H1 (cell line): ENCODE measurements at regions not wholly inside any gene's neighbourhood (a gene's known extent, or its start where the extent isn't known, plus 50 kb on each side); places are given as distances from the start of the nearest gene placed in this dataset.

Experiments used
- ASH2L ChIP-seq: fragments of 200-600, 300-600 bp; sonication (generic); IDR thresholded peaks from one replicate; pipeline ENCODE4 v1.7.1; 2017; ENCODE audit warnings: low read length
- CHD1 ChIP-seq: IDR thresholded peaks from 2 replicates; pipeline ENCODE4 v1.6.1; 2012; ENCODE audit warnings: low read depth, low read length, improper control_type of control experiment
- EGR1 ChIP-seq: IDR thresholded peaks from 2 replicates; pipeline ENCODE4 v1.6.1; 2011; ENCODE audit warnings: low read depth, low read length, borderline replicate concordance
- FOSL1 ChIP-seq: IDR thresholded peaks from 2 replicates; pipeline ENCODE4 v1.6.1; 2011; ENCODE audit warnings: mild to moderate bottlenecking, low read depth, low read length, moderate library complexity; ENCODE audit not compliant: insufficient read depth
- GABPA ChIP-seq: IDR thresholded peaks from 2 replicates; pipeline ENCODE4 v1.6.1; 2011; ENCODE audit warnings: mild to moderate bottlenecking, low read length, moderate library complexity, borderline replicate concordance; ENCODE audit not compliant: insufficient read depth
- GTF2F1 ChIP-seq: IDR thresholded peaks from 2 replicates; pipeline ENCODE4 v1.6.1; 2012; ENCODE audit warnings: low read depth, low read length, improper control_type of control experiment, borderline replicate concordance
- POU5F1 ChIP-seq: IDR thresholded peaks from 2 replicates; pipeline ENCODE4 v1.6.1; 2011; ENCODE audit warnings: low read depth, mild to moderate bottlenecking, low read length, moderate library complexity
- RFX5 ChIP-seq: IDR thresholded peaks from 2 replicates; pipeline ENCODE4 v1.6.1; 2011; ENCODE audit warnings: low read depth, low read length, improper control_type of control experiment, borderline replicate concordance
- SIX5 ChIP-seq: IDR thresholded peaks from 2 replicates; pipeline ENCODE4 v1.6.1; 2011; ENCODE audit warnings: mild to moderate bottlenecking, low read depth, low read length
- SP4 ChIP-seq: IDR thresholded peaks from 2 replicates; pipeline ENCODE4 v1.6.1; 2012; ENCODE audit warnings: low read length, inconsistent platforms
- TEAD4 ChIP-seq: IDR thresholded peaks from 2 replicates; pipeline ENCODE4 v1.6.1; 2012; ENCODE audit warnings: low read depth, low read length, inconsistent platforms, mixed read lengths
- TF ChIP-seq, protein P1 (sequence below): fragments of 300-600 bp; sonication (generic); IDR thresholded peaks from 2 replicates; pipeline ENCODE4 v1.7.1; 2012; ENCODE audit warnings: low read length, moderate library complexity, mild to moderate bottlenecking, inconsistent platforms; ENCODE audit not compliant: insufficient replicate concordance

- TF ChIP-seq, protein P1, sequence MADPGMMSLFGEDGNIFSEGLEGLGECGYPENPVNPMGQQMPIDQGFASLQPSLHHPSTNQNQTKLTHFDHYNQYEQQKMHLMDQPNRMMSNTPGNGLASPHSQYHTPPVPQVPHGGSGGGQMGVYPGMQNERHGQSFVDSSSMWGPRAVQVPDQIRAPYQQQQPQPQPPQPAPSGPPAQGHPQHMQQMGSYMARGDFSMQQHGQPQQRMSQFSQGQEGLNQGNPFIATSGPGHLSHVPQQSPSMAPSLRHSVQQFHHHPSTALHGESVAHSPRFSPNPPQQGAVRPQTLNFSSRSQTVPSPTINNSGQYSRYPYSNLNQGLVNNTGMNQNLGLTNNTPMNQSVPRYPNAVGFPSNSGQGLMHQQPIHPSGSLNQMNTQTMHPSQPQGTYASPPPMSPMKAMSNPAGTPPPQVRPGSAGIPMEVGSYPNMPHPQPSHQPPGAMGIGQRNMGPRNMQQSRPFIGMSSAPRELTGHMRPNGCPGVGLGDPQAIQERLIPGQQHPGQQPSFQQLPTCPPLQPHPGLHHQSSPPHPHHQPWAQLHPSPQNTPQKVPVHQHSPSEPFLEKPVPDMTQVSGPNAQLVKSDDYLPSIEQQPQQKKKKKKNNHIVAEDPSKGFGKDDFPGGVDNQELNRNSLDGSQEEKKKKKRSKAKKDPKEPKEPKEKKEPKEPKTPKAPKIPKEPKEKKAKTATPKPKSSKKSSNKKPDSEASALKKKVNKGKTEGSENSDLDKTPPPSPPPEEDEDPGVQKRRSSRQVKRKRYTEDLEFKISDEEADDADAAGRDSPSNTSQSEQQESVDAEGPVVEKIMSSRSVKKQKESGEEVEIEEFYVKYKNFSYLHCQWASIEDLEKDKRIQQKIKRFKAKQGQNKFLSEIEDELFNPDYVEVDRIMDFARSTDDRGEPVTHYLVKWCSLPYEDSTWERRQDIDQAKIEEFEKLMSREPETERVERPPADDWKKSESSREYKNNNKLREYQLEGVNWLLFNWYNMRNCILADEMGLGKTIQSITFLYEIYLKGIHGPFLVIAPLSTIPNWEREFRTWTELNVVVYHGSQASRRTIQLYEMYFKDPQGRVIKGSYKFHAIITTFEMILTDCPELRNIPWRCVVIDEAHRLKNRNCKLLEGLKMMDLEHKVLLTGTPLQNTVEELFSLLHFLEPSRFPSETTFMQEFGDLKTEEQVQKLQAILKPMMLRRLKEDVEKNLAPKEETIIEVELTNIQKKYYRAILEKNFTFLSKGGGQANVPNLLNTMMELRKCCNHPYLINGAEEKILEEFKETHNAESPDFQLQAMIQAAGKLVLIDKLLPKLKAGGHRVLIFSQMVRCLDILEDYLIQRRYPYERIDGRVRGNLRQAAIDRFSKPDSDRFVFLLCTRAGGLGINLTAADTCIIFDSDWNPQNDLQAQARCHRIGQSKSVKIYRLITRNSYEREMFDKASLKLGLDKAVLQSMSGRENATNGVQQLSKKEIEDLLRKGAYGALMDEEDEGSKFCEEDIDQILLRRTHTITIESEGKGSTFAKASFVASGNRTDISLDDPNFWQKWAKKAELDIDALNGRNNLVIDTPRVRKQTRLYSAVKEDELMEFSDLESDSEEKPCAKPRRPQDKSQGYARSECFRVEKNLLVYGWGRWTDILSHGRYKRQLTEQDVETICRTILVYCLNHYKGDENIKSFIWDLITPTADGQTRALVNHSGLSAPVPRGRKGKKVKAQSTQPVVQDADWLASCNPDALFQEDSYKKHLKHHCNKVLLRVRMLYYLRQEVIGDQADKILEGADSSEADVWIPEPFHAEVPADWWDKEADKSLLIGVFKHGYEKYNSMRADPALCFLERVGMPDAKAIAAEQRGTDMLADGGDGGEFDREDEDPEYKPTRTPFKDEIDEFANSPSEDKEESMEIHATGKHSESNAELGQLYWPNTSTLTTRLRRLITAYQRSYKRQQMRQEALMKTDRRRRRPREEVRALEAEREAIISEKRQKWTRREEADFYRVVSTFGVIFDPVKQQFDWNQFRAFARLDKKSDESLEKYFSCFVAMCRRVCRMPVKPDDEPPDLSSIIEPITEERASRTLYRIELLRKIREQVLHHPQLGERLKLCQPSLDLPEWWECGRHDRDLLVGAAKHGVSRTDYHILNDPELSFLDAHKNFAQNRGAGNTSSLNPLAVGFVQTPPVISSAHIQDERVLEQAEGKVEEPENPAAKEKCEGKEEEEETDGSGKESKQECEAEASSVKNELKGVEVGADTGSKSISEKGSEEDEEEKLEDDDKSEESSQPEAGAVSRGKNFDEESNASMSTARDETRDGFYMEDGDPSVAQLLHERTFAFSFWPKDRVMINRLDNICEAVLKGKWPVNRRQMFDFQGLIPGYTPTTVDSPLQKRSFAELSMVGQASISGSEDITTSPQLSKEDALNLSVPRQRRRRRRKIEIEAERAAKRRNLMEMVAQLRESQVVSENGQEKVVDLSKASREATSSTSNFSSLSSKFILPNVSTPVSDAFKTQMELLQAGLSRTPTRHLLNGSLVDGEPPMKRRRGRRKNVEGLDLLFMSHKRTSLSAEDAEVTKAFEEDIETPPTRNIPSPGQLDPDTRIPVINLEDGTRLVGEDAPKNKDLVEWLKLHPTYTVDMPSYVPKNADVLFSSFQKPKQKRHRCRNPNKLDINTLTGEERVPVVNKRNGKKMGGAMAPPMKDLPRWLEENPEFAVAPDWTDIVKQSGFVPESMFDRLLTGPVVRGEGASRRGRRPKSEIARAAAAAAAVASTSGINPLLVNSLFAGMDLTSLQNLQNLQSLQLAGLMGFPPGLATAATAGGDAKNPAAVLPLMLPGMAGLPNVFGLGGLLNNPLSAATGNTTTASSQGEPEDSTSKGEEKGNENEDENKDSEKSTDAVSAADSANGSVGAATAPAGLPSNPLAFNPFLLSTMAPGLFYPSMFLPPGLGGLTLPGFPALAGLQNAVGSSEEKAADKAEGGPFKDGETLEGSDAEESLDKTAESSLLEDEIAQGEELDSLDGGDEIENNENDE, result no peak
- TF ChIP-seq GTF2F1 (no peak), FOSL1 (no peak), SIX5 (no peak), GABPA (no peak), POU5F1 (no peak), TEAD4 (no peak), RFX5 (no peak), ASH2L (no peak), EGR1 (no peak), SP4 (no peak), CHD1 (no peak)
Measured at GRCh38 chr16:85519540-85520231, 93.4 kb upstream of the GSE1 start (continued).
